A549 (cell line): ENCODE measurements at regions not wholly inside any gene's neighbourhood (a gene's known extent, or its start where the extent isn't known, plus 50 kb on each side); places are given as distances from the start of the nearest gene placed in this dataset.

ENCODE experiments used
- ATAC-seq, 2 experiments: fragments of 200-7000 bp in 1 of 2; fragments of >200 bp in 1 of 2; cut with Nextera tagmentation in 1 of 2; cut with Tn5 transposase in 1 of 2; 3 replicates each; pipeline versions ENCODE4 v1.8.0 to v1.9.1; 2018 to 2020; ENCODE audit warnings: mild to moderate bottlenecking in 1 of 2, moderate library complexity in 1 of 2
- CTCF ChIA-PET: fragments of 300-600 bp; sonication (Branson Sonifier 250); formaldehyde crosslinking; extraction: SDS; loops from one replicate; lab custom pipeline; 2021; ENCODE audit warnings: antibody characterized with exemption, inconsistent platforms; lab: Yijun Ruan, JAX
- POLR2A ChIA-PET: fragments of 350-600 bp; formaldehyde crosslinking; extraction: SDS; loops from one replicate; lab custom pipeline; 2021; ENCODE audit warnings: antibody characterized with exemption, inconsistent platforms; lab: Yijun Ruan, JAX
- DNase-seq, 2 experiments: peaks; one replicate each; pipeline versions ENCODE4 v3.0.0 to v3.0.0-alpha.2; 2011 to 2016; ENCODE audit warnings: low read depth in 1 of 2, low spot score in 1 of 2
- FAIRE-seq: peaks from 2 replicates; lab custom pipeline; 2011; peaks lifted over from hg19 to GRCh38; lab: Jason Lieb, UNC
- H3K27ac ChIP-seq, 2 experiments: fragments of >200 bp; sonication (Bioruptor Twin); formaldehyde crosslinking; 3 replicates each; pipeline ENCODE4 v1.5.1; 2016 to 2017
- H3K4me1 ChIP-seq: fragments of >200 bp; sonication (Bioruptor Twin); formaldehyde crosslinking; 3 replicates; pipeline ENCODE4 v1.6.1; 2016
- H3K4me2 ChIP-seq: fragments of >200 bp; sonication (Bioruptor Twin); formaldehyde crosslinking; 3 replicates; pipeline ENCODE4 v1.6.1; 2016
- H3K4me3 ChIP-seq: fragments of >200 bp; sonication (Bioruptor Twin); formaldehyde crosslinking; 3 replicates; pipeline ENCODE4 v1.5.1; 2016
- H3K9me3 ChIP-seq: fragments of >200 bp; sonication (Bioruptor Twin); formaldehyde crosslinking; 3 replicates; pipeline ENCODE4 v1.6.1; 2016
- CBX2 ChIP-seq: fragments of 200-600 bp; sonication (generic); IDR thresholded peaks from 2 replicates; pipeline ENCODE4 v1.6.1; 2016; ENCODE audit warnings: low read depth, mild to moderate bottlenecking, borderline replicate concordance
- CEBPB ChIP-seq, 2 experiments: fragments of >200 bp in 1 of 2; sonication (Bioruptor Twin) in 1 of 2; formaldehyde crosslinking in 1 of 2; IDR thresholded peaks; 2 replicates each; pipeline ENCODE4 v1.6.1; 2012 to 2016
- CHD2 ChIP-seq: fragments of 150-350 bp; IDR thresholded peaks from 2 replicates; pipeline ENCODE4 v1.6.1; 2014; ENCODE audit warnings: low read length; ENCODE audit not compliant: partially characterized antibody
- CHD4 ChIP-seq: fragments of 200-600 bp; sonication (generic); IDR thresholded peaks from 2 replicates; pipeline ENCODE4 v1.6.1; 2016; ENCODE audit warnings: antibody characterized with exemption, mild to moderate bottlenecking, borderline replicate concordance
- CTCF ChIP-seq: fragments of >200 bp; sonication (Bioruptor Twin); formaldehyde crosslinking; IDR thresholded peaks from 3 replicates; pipeline ENCODE4 v1.5.1; 2016
- ESRRA ChIP-seq: fragments of 150-350 bp; IDR thresholded peaks from 2 replicates; pipeline ENCODE4 v1.6.1; 2014; ENCODE audit warnings: mild to moderate bottlenecking, low read length, borderline replicate concordance
- FOSB ChIP-seq: fragments of 250-450 bp; sonication (Bioruptor Pico); IDR thresholded peaks from 2 replicates; pipeline ENCODE4 v1.5.0; 2020; ENCODE audit warnings: mild to moderate bottlenecking, moderate library complexity
- FOXS1 ChIP-seq: fragments of 250-450 bp; sonication (Bioruptor Pico); IDR thresholded peaks from 2 replicates; pipeline ENCODE4 v1.5.0; 2020; ENCODE audit warnings: mild to moderate bottlenecking, moderate library complexity
- HDAC2 ChIP-seq: fragments of 200-600 bp; sonication (generic); IDR thresholded peaks from 2 replicates; pipeline ENCODE4 v1.6.1; 2016
- HES2 ChIP-seq: fragments of >200 bp; sonication (Bioruptor Twin); formaldehyde crosslinking; IDR thresholded peaks from 2 replicates; pipeline ENCODE4 v1.6.1; 2016
- HEYL ChIP-seq: fragments of 250-450 bp; sonication (Bioruptor Pico); IDR thresholded peaks from 2 replicates; pipeline ENCODE4 v1.8.0; 2021; ENCODE audit warnings: mild to moderate bottlenecking, moderate library complexity
- HOXB13 ChIP-seq: fragments of 250-450 bp; sonication (Bioruptor Pico); IDR thresholded peaks from 2 replicates; pipeline ENCODE4 v1.5.0; 2020; ENCODE audit warnings: low read depth, mild to moderate bottlenecking, moderate library complexity
- HOXB5 ChIP-seq: fragments of 250-450 bp; sonication (Bioruptor Pico); IDR thresholded peaks from 2 replicates; pipeline ENCODE4 v1.5.0; 2020; ENCODE audit warnings: mild to moderate bottlenecking, moderate library complexity
- JUN ChIP-seq, 2 experiments: fragments of >200 bp; sonication (Bioruptor Twin); formaldehyde crosslinking; IDR thresholded peaks; 2 replicates in 1 of 2; 3 replicates in 1 of 2; pipeline ENCODE4 v1.6.1; 2016 to 2017
- JUNB ChIP-seq: fragments of >200 bp; sonication (Bioruptor Twin); formaldehyde crosslinking; IDR thresholded peaks from 2 replicates; pipeline ENCODE4 v1.6.1; 2016
- KDM1A ChIP-seq: fragments of 200-600 bp; sonication (generic); IDR thresholded peaks from 2 replicates; pipeline ENCODE4 v1.6.1; 2016; ENCODE audit warnings: low read depth, mild to moderate bottlenecking
- MAFK ChIP-seq: fragments of 450-650 bp; IDR thresholded peaks from 2 replicates; pipeline ENCODE4 v1.6.1; 2014; ENCODE audit not compliant: partially characterized antibody
- MYC ChIP-seq: IDR thresholded peaks from 2 replicates; pipeline ENCODE4 v1.6.1; 2012; ENCODE audit warnings: mild to moderate bottlenecking, inconsistent platforms, low read length, improper control_type of control experiment, borderline replicate concordance
- NPAS2 ChIP-seq: fragments of 250-450 bp; sonication (Bioruptor Pico); IDR thresholded peaks from 2 replicates; pipeline ENCODE4 v1.8.0; 2022; ENCODE audit warnings: mild to moderate bottlenecking, moderate library complexity, borderline replicate concordance
- NR3C1 ChIP-seq: fragments of >200 bp; sonication (Bioruptor Twin); formaldehyde crosslinking; IDR thresholded peaks from 3 replicates; pipeline ENCODE4 v1.6.1; 2017
- PHF8 ChIP-seq: fragments of 200-600 bp; sonication (generic); IDR thresholded peaks from 2 replicates; pipeline ENCODE4 v1.6.1; 2016; ENCODE audit warnings: low read depth, mild to moderate bottlenecking, antibody characterized with exemption, moderate library complexity, borderline replicate concordance
- POLR2A ChIP-seq: IDR thresholded peaks from 2 replicates; pipeline ENCODE4 v1.6.1; 2012; ENCODE audit warnings: mild to moderate bottlenecking, low read length
- POLR2AphosphoS2 ChIP-seq: conservative IDR thresholded peaks from 2 replicates; pipeline ENCODE4 v1.6.1; 2012; ENCODE audit warnings: low read length, improper control_type of control experiment, inconsistent platforms
- RFX5 ChIP-seq: fragments of 450-650 bp; IDR thresholded peaks from 2 replicates; pipeline ENCODE4 v1.7.1; 2014; ENCODE audit warnings: antibody characterized with exemption, mild to moderate bottlenecking, moderate library complexity
- RNF2 ChIP-seq: fragments of 200-600 bp; sonication (generic); IDR thresholded peaks from 2 replicates; pipeline ENCODE4 v1.6.1; 2016; ENCODE audit warnings: low read depth, mild to moderate bottlenecking, antibody characterized with exemption, moderate library complexity, borderline replicate concordance
- TFCP2L1 ChIP-seq: fragments of 250-450 bp; sonication (Bioruptor Pico); IDR thresholded peaks from 2 replicates; pipeline ENCODE4 v1.5.0; 2021; ENCODE audit warnings: mild to moderate bottlenecking
- ZC3H11A ChIP-seq: fragments of 450-650 bp; IDR thresholded peaks from 2 replicates; pipeline ENCODE4 v1.6.1; 2014; ENCODE audit warnings: antibody characterized with exemption, mild to moderate bottlenecking
- ZNF302 ChIP-seq: fragments of 250-450 bp; sonication (Bioruptor Pico); IDR thresholded peaks from 2 replicates; pipeline ENCODE4 v1.9.0; 2021; ENCODE audit warnings: inconsistent platforms, mild to moderate bottlenecking, moderate library complexity
- WGBS: methylation state at CpG from one replicate; pipeline ENCODE4 v1.1.6; 2017; ENCODE audit errors: missing lambda C conversion rate; 5-methylcytosine and 5-hydroxymethylcytosine counted together

- Histone ChIP-seq H3K4me1 (no peaks in the 10 kb centered on the region), H3K4me3 (no peak overlapping the region), H3K9me3 (no peaks in the 10 kb centered on the region), H3K27ac (no peak overlapping the region), H3K4me2 (no peak overlapping the region)
- ChIA-PET POLR2A (no interaction called here), CTCF (no interaction called here)
- 83% methylated on average over 5 of the region's 5 CpGs for WGBS
- ATAC-seq (no peak), FAIRE-seq (no peak), DNase-seq (no peak)
- TF ChIP-seq CEBPB (IDR thresholded peaks at IDR 0.05) = no peak
- no peak for TF ChIP-seq CBX2
- TF ChIP-seq HEYL (CRISPR knock-in tag) = no peak
Measured at GRCh38 chr7:46738796-46739195, 817.7 kb upstream of the IGFBP3 start.

- ATAC-seq = no peak
- CTCF ChIA-PET = no interaction called here
- H3K4me2 ChIP-seq = no peak overlapping the region
- TF ChIP-seq FOXS1 (CRISPR knock-in tag) (no peak), KDM1A (no peak), NPAS2 (CRISPR knock-in tag) (no peak), JUN (IDR thresholded peaks at IDR 0.05) (no peak), TFCP2L1 (CRISPR knock-in tag) (no peak), RNF2 (no peak), HOXB5 (no peak), NR3C1 (no peak), CTCF (no peak), ZC3H11A (no peak), PHF8 (no peak), MYC (no peak), HDAC2 (no peak), ZNF302 (no peak), JUNB (no peak), CHD4 (no peak), CEBPB (IDR thresholded peaks at IDR 0.05) (no peak), CBX2 (no peak), MAFK (no peak)
- TF ChIP-seq, all 56 proteins: peak for 0
- DNase-seq = no peak
- 85% methylated on average over 5 of the region's 5 CpGs for WGBS
- H3K4me3 ChIP-seq = no peak overlapping the region
- no peak overlapping the region for H3K27ac ChIP-seq
- FAIRE-seq = peak; percentile 7
- POLR2A ChIA-PET = no interaction called here
- H3K4me1 ChIP-seq = no peaks in the 10 kb centered on the region
- no peaks in the 10 kb centered on the region for H3K9me3 ChIP-seq
Measured at GRCh38 chr7:46738165-46738564, 817.1 kb upstream of the IGFBP3 start.

GRCh38 chr7:46725838-46726237 is 804.8 kb upstream of the IGFBP3 start:
- DNase-seq = no peak
- 0 out of 3 replicates have a peak, but pooled peaks cover 3% of the 10 kb centered on the region for H3K4me1 ChIP-seq
- ChIA-PET POLR2A (no interaction called here), CTCF (interaction anchor here (0.7 to 1.2 kb wide), 2 partner anchors 10 to 289 kb away, joined by 3 read pairs; no protein-coding TSS in a partner anchor)
- H3K27ac ChIP-seq = no peak overlapping the region
- H3K4me3 ChIP-seq = no peak overlapping the region
- no peak for FAIRE-seq
- no peak overlapping the region for H3K4me2 ChIP-seq
- no peak for ATAC-seq
- TF ChIP-seq RNF2 = no peak
- peaks cover 4% of the 10 kb centered on the region; the same call in 2 of the 3 replicates for H3K9me3 ChIP-seq

GRCh38 chr7:46725136-46725535 is 804.1 kb upstream of the IGFBP3 start:
- ChIA-PET POLR2A (no interaction called here), CTCF (no interaction called here)
- WGBS = 49% methylated on average over 2 of the region's 2 CpGs
- 0 out of 3 replicates have a peak, but pooled peaks cover 3% of the 10 kb centered on the region for H3K4me1 ChIP-seq
- no peak for ATAC-seq
- H3K4me2 ChIP-seq = no peak overlapping the region
- H3K27ac ChIP-seq = no peak overlapping the region
- DNase-seq = no peak
- no peak for FAIRE-seq
- TF ChIP-seq PHF8 (no peak), TFCP2L1 (CRISPR knock-in tag) (no peak), RNF2 (no peak), HOXB13 (no peak), FOSB (CRISPR knock-in tag) (no peak), POLR2A (no peak), CEBPB (IDR thresholded peaks at IDR 0.05) (no peak), RFX5 (no peak), NR3C1 (no peak), ESRRA (no peak), HOXB5 (no peak), HES2 (no peak), CBX2 (no peak), HEYL (CRISPR knock-in tag) (no peak), CHD2 (no peak), POLR2AphosphoS2 (no peak)
- H3K9me3 ChIP-seq = peaks cover 4% of the 10 kb centered on the region; the same call in 2 of the 3 replicates
- H3K4me3 ChIP-seq = no peak overlapping the region
